Osteoblast (primary cell): ENCODE measurements at regions not wholly inside any gene's neighbourhood (a gene's known extent, or its start where the extent isn't known, plus 50 kb on each side); places are given as distances from the start of the nearest gene placed in this dataset.

Experiments
- DNase-seq: peaks from one replicate; pipeline ENCODE4 v3.0.0; 2011; ENCODE audit warnings: low spot score, mixed read lengths; ENCODE audit not compliant: insufficient read length; ENCODE audit errors: missing footprints
- H2AFZ ChIP-seq: 2 replicates; pipeline ENCODE4 v1.6.0; 2011; ENCODE audit warnings: mild to moderate bottlenecking, low read length
- H3K27ac ChIP-seq: 2 replicates; pipeline ENCODE4 v1.5.1; 2011; ENCODE audit warnings: mild to moderate bottlenecking, low read depth, low read length, moderate library complexity
- H3K27me3 ChIP-seq: 2 replicates; pipeline ENCODE4 v1.6.0; 2012; ENCODE audit warnings: mild to moderate bottlenecking, control low read depth, inconsistent platforms, low read length, moderate library complexity; ENCODE audit not compliant: insufficient read depth
- H3K36me3 ChIP-seq: 2 replicates; pipeline ENCODE4 v1.5.1; 2011; ENCODE audit warnings: mild to moderate bottlenecking, low read length, control low read depth, moderate library complexity; ENCODE audit not compliant: insufficient read depth
- H3K4me1 ChIP-seq: 2 replicates; pipeline ENCODE4 v1.5.1; 2011; ENCODE audit warnings: mild to moderate bottlenecking, low read length, control low read depth, moderate library complexity; ENCODE audit not compliant: insufficient read depth
- H3K4me2 ChIP-seq: 2 replicates; pipeline ENCODE4 v1.6.0; 2011; ENCODE audit warnings: mild to moderate bottlenecking, low read length; ENCODE audit not compliant: insufficient read depth
- H3K4me3 ChIP-seq: fragments of 200-600 bp; sonication (generic); 3 replicates; pipeline ENCODE4 v1.5.1; 2012; ENCODE audit warnings: mild to moderate bottlenecking, low read length, inconsistent platforms; ENCODE audit not compliant: insufficient read depth
- H3K79me2 ChIP-seq: 2 replicates; pipeline ENCODE4 v1.6.0; 2012; ENCODE audit warnings: mild to moderate bottlenecking, low read length, control low read depth, inconsistent platforms; ENCODE audit not compliant: insufficient read depth
- H3K9me3 ChIP-seq: 2 replicates; pipeline ENCODE4 v1.5.1; 2011; ENCODE audit warnings: low read depth, low read length, control low read depth
- H4K20me1 ChIP-seq: 2 replicates; pipeline ENCODE4 v1.6.0; 2012; ENCODE audit warnings: mild to moderate bottlenecking, low read length, control low read depth; ENCODE audit not compliant: insufficient read depth
- CTCF ChIP-seq: IDR thresholded peaks from 2 replicates; pipeline ENCODE4 v1.5.1; 2011; ENCODE audit warnings: mild to moderate bottlenecking, low read depth, low read length, moderate library complexity; ENCODE audit errors: extremely low read depth

- Histone ChIP-seq H3K36me3 (no peaks in the 10 kb centered on the region), H3K4me3 (no peak overlapping the region), H4K20me1 (no peaks in the 10 kb centered on the region), H3K4me1 (no peaks in the 10 kb centered on the region), H2AFZ (no peak overlapping the region), H3K9me3 (no peaks in the 10 kb centered on the region), H3K27me3 (no peaks in the 10 kb centered on the region), H3K4me2 (no peak overlapping the region), H3K79me2 (no peaks in the 10 kb centered on the region), H3K27ac (no peak overlapping the region)
- no peak for DNase-seq
- no peak for TF ChIP-seq CTCF
Measured at GRCh38 chr14:84750763-84751554, 779.0 kb upstream of the FLRT2 start.

- H2AFZ ChIP-seq, result no peak overlapping the region
- H3K4me3 ChIP-seq, result no peak overlapping the region
- H3K4me2 ChIP-seq, result no peak overlapping the region
- H4K20me1 ChIP-seq, result no peaks in the 10 kb centered on the region
- H3K36me3 ChIP-seq, result no peaks in the 10 kb centered on the region
- no peak overlapping the region for H3K27ac ChIP-seq
- DNase-seq, result no peak
- H3K4me1 ChIP-seq, result no peaks in the 10 kb centered on the region
- TF ChIP-seq CTCF, result no peak
- no peaks in the 10 kb centered on the region for H3K79me2 ChIP-seq
- no peaks in the 10 kb centered on the region for H3K9me3 ChIP-seq
- no peaks in the 10 kb centered on the region for H3K27me3 ChIP-seq
Measured at GRCh38 chr14:84751745-84752144, 778.2 kb upstream of the FLRT2 start.

DNA sequence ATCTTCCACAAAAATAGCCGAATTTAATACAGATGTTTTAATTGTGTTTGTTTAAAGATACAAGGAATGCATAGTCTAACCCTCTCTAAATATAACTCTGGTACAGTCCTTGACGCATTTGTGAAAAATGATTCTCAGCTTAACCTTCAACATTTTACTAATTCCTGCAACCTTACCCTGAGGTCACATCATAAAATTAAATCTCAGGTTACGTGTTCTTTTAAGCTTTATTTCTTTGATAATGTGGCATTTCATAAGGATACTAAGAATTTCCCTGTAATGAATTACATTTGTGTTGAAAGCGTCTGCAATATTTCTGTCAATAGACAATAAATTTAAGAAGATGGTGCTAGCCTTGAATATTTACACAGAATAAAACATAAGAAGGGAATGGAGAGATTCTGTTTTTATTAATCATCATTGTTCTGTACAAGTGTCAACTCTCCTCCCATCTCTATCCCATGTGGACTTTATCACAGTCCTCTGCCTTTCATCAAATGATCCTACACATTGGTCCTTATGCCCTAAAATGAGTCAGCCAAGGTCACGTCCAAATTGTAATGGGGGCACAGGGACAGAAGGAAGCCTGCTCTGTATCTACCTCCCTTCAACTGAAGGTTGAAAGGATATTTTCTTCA is 769.3 kb upstream of the FLRT2 start:
- no peaks in the 10 kb centered on the region for H4K20me1 ChIP-seq
- H3K9me3 ChIP-seq, result peaks cover 2% of the 10 kb centered on the region
- no peaks in the 10 kb centered on the region for H3K36me3 ChIP-seq
- no peaks in the 10 kb centered on the region for H3K4me1 ChIP-seq
- no peak for DNase-seq
- TF ChIP-seq CTCF, result no peak
- no peaks in the 10 kb centered on the region for H3K79me2 ChIP-seq
- H3K27ac ChIP-seq, result no peak overlapping the region
- no peak overlapping the region for H2AFZ ChIP-seq
- no peak overlapping the region for H3K4me2 ChIP-seq
- H3K4me3 ChIP-seq, result no peak overlapping the region
- no peaks in the 10 kb centered on the region for H3K27me3 ChIP-seq

- H3K4me1 ChIP-seq, result no peaks in the 10 kb centered on the region
- no peak overlapping the region for H3K4me3 ChIP-seq
- no peaks in the 10 kb centered on the region for H3K79me2 ChIP-seq
- no peaks in the 10 kb centered on the region for H3K27me3 ChIP-seq
- no peak overlapping the region for H2AFZ ChIP-seq
- no peak overlapping the region for H3K4me2 ChIP-seq
- DNase-seq, result no peak
- H3K27ac ChIP-seq, result no peak overlapping the region
- H3K36me3 ChIP-seq, result no peaks in the 10 kb centered on the region
- peaks cover 2% of the 10 kb centered on the region for H3K9me3 ChIP-seq
- no peaks in the 10 kb centered on the region for H4K20me1 ChIP-seq
- no peak for TF ChIP-seq CTCF
Measured at GRCh38 chr14:84767434-84767833, 762.5 kb upstream of the FLRT2 start.
